Body of pancreas (tissue), 4 donors: ENCODE measurements at regions not wholly inside any gene's neighbourhood (a gene's known extent, or its start where the extent isn't known, plus 50 kb on each side); places are given as distances from the start of the nearest gene placed in this dataset.

ENCODE experiments used
- CTCF ChIP-seq, 7 experiments: fragments of 450-650 bp in 4 of 7; fragments of 200-600 bp in 3 of 7; sonication (generic) in 3 of 7; IDR thresholded peaks; one replicate each; pipeline ENCODE4 v1.5.1; 2016 to 2019; ENCODE audit warnings: antibody characterized with exemption in 7 of 7
- POLR2A ChIP-seq, 3 donors: fragments of 450-650 bp; IDR thresholded peaks; one replicate each; pipeline ENCODE4 v1.6.1; 2016; ENCODE audit warnings: antibody characterized with exemption in 3 of 3, mild to moderate bottlenecking in 2 of 3

- TF ChIP-seq CTCF (IDR thresholded peaks at IDR 0.05), result no peak
- TF ChIP-seq POLR2A (IDR thresholded peaks at IDR 0.05), result no peak
Observed at GRCh38 chr4:189355590-189355989, 585.1 kb upstream of the FRG1 start.
